D721Med (cell line): ENCODE measurements at regions not wholly inside any gene's neighbourhood (a gene's known extent, or its start where the extent isn't known, plus 50 kb on each side); places are given as distances from the start of the nearest gene placed in this dataset.
"Not testable (repeated sequence)": the region's sequence is repeated elsewhere in the genome, so short reads cannot be mapped to it uniquely, and the experiment has no call there.

ENCODE experiments used
- DNase-seq: peaks from one replicate; pipeline ENCODE4 v3.0.0; 2011; ENCODE audit warnings: low spot score; ENCODE audit not compliant: insufficient read length
- FAIRE-seq: peaks from 2 replicates; lab custom pipeline; 2011; peaks lifted over from hg19 to GRCh38; lab: Jason Lieb, UNC
- TF ChIP-seq, protein P1 (sequence below): IDR thresholded peaks from 2 replicates; pipeline ENCODE4 v1.5.1; 2012; ENCODE audit warnings: mild to moderate bottlenecking, control low read depth; ENCODE audit not compliant: insufficient read depth; ENCODE audit errors: missing control alignments

GRCh38 chr2:182506606-182507005 lies 79.8 kb upstream of the PDE1A start:
- DNase-seq (no peak), FAIRE-seq (no peak)
- TF ChIP-seq, protein P1, sequence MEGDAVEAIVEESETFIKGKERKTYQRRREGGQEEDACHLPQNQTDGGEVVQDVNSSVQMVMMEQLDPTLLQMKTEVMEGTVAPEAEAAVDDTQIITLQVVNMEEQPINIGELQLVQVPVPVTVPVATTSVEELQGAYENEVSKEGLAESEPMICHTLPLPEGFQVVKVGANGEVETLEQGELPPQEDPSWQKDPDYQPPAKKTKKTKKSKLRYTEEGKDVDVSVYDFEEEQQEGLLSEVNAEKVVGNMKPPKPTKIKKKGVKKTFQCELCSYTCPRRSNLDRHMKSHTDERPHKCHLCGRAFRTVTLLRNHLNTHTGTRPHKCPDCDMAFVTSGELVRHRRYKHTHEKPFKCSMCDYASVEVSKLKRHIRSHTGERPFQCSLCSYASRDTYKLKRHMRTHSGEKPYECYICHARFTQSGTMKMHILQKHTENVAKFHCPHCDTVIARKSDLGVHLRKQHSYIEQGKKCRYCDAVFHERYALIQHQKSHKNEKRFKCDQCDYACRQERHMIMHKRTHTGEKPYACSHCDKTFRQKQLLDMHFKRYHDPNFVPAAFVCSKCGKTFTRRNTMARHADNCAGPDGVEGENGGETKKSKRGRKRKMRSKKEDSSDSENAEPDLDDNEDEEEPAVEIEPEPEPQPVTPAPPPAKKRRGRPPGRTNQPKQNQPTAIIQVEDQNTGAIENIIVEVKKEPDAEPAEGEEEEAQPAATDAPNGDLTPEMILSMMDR = no peak

- not testable (repeated sequence) for FAIRE-seq
Measured at GRCh38 chr2:182508583-182508982, 81.7 kb upstream of the PDE1A start.

DNA sequence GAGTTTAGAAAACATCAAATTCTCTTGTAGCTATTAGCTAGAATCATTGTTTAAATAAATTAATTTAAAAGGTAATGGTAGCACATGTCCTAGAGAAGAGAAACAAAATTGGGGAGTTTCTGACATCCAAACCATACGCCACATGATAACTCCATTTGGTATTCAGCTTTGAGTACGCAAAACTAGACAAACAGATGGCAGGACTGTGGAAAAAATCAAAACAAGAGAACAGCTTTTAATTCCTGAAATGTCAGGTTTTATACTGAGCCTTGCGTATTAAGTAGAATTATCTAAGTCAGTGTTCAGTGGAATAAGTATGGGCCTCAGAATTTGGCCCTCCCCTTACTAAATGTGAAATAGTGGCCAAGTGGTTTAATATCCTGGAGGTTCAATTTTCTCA lies 82.4 kb upstream of the PDE1A start:
- FAIRE-seq = no peak
- DNase-seq = no peak
- TF ChIP-seq, protein P1 = no peak

More at GRCh38 chr2:182508583-182508982, 81.7 kb upstream of the PDE1A start:
- DNase-seq = not testable (repeated sequence)

GRCh38 chr2:182521453-182522404 lies 94.9 kb upstream of the PDE1A start:
- TF ChIP-seq, protein P1 = no peak
- FAIRE-seq = peak; percentile 70
- no peak for DNase-seq

DNA sequence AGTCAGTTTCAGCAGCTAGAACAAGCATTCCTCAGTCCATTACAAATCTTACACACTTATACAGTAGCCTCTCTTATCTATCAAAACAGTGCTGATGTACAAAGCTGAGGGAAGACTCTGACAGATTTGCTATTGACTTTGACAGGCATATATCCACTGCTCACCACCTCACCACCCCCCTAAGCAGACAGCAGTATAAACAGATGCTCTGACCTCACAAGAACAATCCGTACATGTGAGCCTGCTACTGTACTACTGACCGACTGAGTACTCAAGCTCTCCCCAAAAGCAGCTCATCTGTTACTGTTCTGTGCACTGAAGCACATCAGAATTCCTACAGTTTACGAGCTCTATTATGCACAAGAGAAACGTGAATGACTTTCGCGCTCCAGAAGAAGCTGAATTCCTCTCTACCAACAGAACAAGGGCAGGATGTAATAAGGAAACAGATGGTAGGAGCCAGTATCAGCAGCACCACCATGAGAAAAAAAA lies 95.6 kb upstream of the PDE1A start:
- TF ChIP-seq, protein P1 = no peak
- peak; percentile 38 for FAIRE-seq
- DNase-seq = no peak

DNA sequence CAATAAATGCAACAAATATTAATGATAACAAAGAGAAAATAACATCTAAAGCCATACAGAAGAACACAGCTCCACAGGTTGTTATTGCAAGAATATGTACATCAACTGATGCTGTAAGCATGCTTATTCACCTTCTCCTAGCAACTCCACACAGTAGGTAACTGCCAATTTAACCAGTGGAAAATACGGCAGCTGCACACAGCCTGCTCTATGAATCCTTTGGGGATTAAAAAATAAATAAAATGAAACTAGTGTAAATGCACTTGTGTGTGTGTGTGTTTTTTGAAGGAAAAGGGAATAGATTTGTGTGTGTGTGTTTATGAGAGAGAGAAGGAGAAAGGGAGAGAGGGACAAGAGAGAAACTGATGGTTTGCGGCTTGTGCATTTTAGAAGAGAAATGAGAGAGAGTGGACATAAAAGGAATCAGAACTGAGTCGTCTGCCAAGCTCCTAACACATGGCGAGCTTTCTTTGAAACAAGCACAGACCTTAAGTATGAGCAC lies 96.2 kb upstream of the PDE1A start:
- FAIRE-seq (no peak), DNase-seq (no peak)
- TF ChIP-seq, protein P1 = no peak

GRCh38 chr2:182530636-182531035 lies 103.8 kb upstream of the PDE1A start:
- FAIRE-seq (no peak), DNase-seq (no peak)
- TF ChIP-seq, protein P1 = no peak
